ENCODE measurements at regions not wholly inside any gene's neighbourhood (a gene's known extent, or its start where the extent isn't known, plus 50 kb on each side); places are given as distances from the start of the nearest gene placed in this dataset.
"Not testable (repeated sequence)": the region's sequence is repeated elsewhere in the genome, so short reads cannot be mapped to it uniquely, and the experiment has no call there.

- DNase-seq (ENCODE audit: low read depth, low spot score) (no peak), FAIRE-seq (peak; percentile 20)
- Histone ChIP-seq H3K27ac (ENCODE audit: control insufficient read depth, insufficient read depth, low read length) (no peak overlapping the region), H4K20me1 (ENCODE audit: control insufficient read depth, extremely low read depth, insufficient read depth, low read length) (no peaks in the 10 kb centered on the region), H3K9me1 (ENCODE audit: control insufficient read depth, extremely low read depth, insufficient read depth, low read length) (no peaks in the 10 kb centered on the region), H2AFZ (ENCODE audit: control insufficient read depth, low read length) (no peak overlapping the region), H3K4me2 (ENCODE audit: control insufficient read depth, extremely low read depth, insufficient read depth, low read depth, low read length) (no peak overlapping the region), H3K9ac (ENCODE audit: control insufficient read depth, extremely low read depth, insufficient read depth, low read length) (no peak overlapping the region), H3K36me3 (ENCODE audit: control insufficient read depth in 2 of 2, extremely low read depth in 1 of 2, insufficient read depth in 2 of 2, low read length in 2 of 2) (no peaks in the 10 kb centered on the region), H3K79me2 (ENCODE audit: control insufficient read depth, insufficient read depth, low read length) (no peaks in the 10 kb centered on the region), H3K27me3 (ENCODE audit: control insufficient read depth, extremely low read depth, insufficient read depth, low read length) (no peaks in the 10 kb centered on the region), H3K4me1 (ENCODE audit: control insufficient read depth, extremely low read depth, insufficient read depth, low read length) (no peaks in the 10 kb centered on the region), H3K9me3 (ENCODE audit: control insufficient read depth, low read depth, low read length) (no peaks in the 10 kb centered on the region), H3K4me3 (ENCODE audit: control insufficient read depth in 2 of 3, extremely low read depth in 1 of 3, insufficient read depth in 2 of 3, low read depth in 1 of 3, low read length in 3 of 3) (no peak overlapping the region)
- TF ChIP-seq EZH2 (IDR thresholded peaks at IDR 0.05; ENCODE audit: low read length): no peak
- TF ChIP-seq, protein P1, sequence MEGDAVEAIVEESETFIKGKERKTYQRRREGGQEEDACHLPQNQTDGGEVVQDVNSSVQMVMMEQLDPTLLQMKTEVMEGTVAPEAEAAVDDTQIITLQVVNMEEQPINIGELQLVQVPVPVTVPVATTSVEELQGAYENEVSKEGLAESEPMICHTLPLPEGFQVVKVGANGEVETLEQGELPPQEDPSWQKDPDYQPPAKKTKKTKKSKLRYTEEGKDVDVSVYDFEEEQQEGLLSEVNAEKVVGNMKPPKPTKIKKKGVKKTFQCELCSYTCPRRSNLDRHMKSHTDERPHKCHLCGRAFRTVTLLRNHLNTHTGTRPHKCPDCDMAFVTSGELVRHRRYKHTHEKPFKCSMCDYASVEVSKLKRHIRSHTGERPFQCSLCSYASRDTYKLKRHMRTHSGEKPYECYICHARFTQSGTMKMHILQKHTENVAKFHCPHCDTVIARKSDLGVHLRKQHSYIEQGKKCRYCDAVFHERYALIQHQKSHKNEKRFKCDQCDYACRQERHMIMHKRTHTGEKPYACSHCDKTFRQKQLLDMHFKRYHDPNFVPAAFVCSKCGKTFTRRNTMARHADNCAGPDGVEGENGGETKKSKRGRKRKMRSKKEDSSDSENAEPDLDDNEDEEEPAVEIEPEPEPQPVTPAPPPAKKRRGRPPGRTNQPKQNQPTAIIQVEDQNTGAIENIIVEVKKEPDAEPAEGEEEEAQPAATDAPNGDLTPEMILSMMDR (optimal IDR thresholded peaks at IDR 0.05 in 1 of 3, IDR thresholded peaks at IDR 0.05 in 1 of 3, conservative IDR thresholded peaks at IDR 0.05 in 1 of 3; ENCODE audit: extremely low read depth in 1 of 3, insufficient read depth in 2 of 3, low read length in 3 of 3): no peak
- dilution Hi-C loops (cut with MboI; ENCODE audit: extremely low pct_ligation_motif_present, low sequenced_read_pairs): no loop called here
Observed at GRCh38 chrX:39492497-39493162, 605.1 kb downstream of the BCOR start.

DNA sequence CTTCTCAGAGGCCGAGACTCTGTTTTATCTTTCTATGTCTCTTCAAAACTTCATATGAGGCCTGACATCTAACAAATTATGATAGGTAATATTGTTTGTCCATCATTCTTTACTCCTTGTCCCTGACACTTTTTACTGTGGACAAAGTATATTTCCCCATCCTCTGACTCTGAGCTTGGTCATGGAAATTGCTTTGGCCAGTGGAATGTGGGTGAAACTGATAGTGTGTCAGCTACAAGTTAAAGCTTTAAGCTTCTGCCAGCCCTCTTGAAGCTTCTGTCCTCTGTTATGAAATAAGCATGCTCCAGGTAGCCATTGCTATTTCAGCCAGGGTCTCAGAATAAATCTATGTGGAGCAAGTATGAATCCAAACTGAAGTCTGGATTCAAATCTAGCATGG, 604.6 kb downstream of the BCOR start:
- H3K9ac ChIP-seq (ENCODE audit: control insufficient read depth, extremely low read depth, insufficient read depth, low read length): no peak overlapping the region
- H3K9me1 ChIP-seq (ENCODE audit: control insufficient read depth, extremely low read depth, insufficient read depth, low read length): no peaks in the 10 kb centered on the region
- DNase-seq (ENCODE audit: low read depth, low spot score) (no peak), FAIRE-seq (no peak)
- no peaks in the 10 kb centered on the region for H3K4me1 ChIP-seq (ENCODE audit: control insufficient read depth, extremely low read depth, insufficient read depth, low read length)
- TF ChIP-seq EZH2 (IDR thresholded peaks at IDR 0.05; ENCODE audit: low read length): no peak
- TF ChIP-seq, protein P1 (optimal IDR thresholded peaks at IDR 0.05 in 1 of 3, IDR thresholded peaks at IDR 0.05 in 1 of 3, conservative IDR thresholded peaks at IDR 0.05 in 1 of 3; ENCODE audit: extremely low read depth in 1 of 3, insufficient read depth in 2 of 3, low read length in 3 of 3): no peak
- H3K4me2 ChIP-seq (ENCODE audit: control insufficient read depth, extremely low read depth, insufficient read depth, low read depth, low read length): no peak overlapping the region
- H3K9me3 ChIP-seq (ENCODE audit: control insufficient read depth, low read depth, low read length): no peaks in the 10 kb centered on the region
- peaks cover 3% of the 10 kb centered on the region for H3K27me3 ChIP-seq (ENCODE audit: control insufficient read depth, extremely low read depth, insufficient read depth, low read length)
- H3K4me3 ChIP-seq (ENCODE audit: control insufficient read depth in 2 of 3, extremely low read depth in 1 of 3, insufficient read depth in 2 of 3, low read depth in 1 of 3, low read length in 3 of 3): no peak overlapping the region
- no peak overlapping the region for H2AFZ ChIP-seq (ENCODE audit: control insufficient read depth, low read length)
- H3K79me2 ChIP-seq (ENCODE audit: control insufficient read depth, insufficient read depth, low read length): no peaks in the 10 kb centered on the region
- no peak overlapping the region for H3K27ac ChIP-seq (ENCODE audit: control insufficient read depth, insufficient read depth, low read length)
- dilution Hi-C loops (cut with MboI; ENCODE audit: extremely low pct_ligation_motif_present, low sequenced_read_pairs): no loop called here
- no peaks in the 10 kb centered on the region for H3K36me3 ChIP-seq (ENCODE audit: control insufficient read depth in 2 of 2, extremely low read depth in 1 of 2, insufficient read depth in 2 of 2, low read length in 2 of 2)
- no peaks in the 10 kb centered on the region for H4K20me1 ChIP-seq (ENCODE audit: control insufficient read depth, extremely low read depth, insufficient read depth, low read length)

DNA sequence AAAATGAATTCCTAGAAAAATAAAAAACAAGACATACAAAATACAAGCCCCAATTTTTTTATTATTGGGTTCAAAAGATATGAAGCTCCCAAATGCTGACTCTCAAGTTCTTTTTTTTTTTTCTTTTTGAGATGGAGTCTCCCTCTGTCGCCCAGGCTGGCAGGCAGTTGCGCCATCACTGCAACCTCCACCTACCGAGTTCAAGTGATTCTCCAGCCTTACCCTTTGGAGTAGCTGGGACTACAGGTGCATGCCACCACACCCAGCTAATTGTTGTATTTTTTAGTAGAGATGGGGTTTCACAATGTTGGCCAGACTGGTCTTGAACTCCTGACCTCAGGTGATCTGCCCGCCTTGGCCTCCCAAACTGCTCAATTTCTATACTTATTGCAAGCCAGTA, 600.6 kb downstream of the BCOR start:
- dilution Hi-C loops (cut with MboI; ENCODE audit: extremely low pct_ligation_motif_present, low sequenced_read_pairs); H3K27ac ChIP-seq (ENCODE audit: control insufficient read depth, insufficient read depth, low read length); H4K20me1 ChIP-seq (ENCODE audit: control insufficient read depth, extremely low read depth, insufficient read depth, low read length); H3K9ac ChIP-seq (ENCODE audit: control insufficient read depth, extremely low read depth, insufficient read depth, low read length); H2AFZ ChIP-seq (ENCODE audit: control insufficient read depth, low read length); H3K36me3 ChIP-seq (ENCODE audit: control insufficient read depth in 2 of 2, extremely low read depth in 1 of 2, insufficient read depth in 2 of 2, low read length in 2 of 2); H3K27me3 ChIP-seq (ENCODE audit: control insufficient read depth, extremely low read depth, insufficient read depth, low read length); H3K9me1 ChIP-seq (ENCODE audit: control insufficient read depth, extremely low read depth, insufficient read depth, low read length); H3K79me2 ChIP-seq (ENCODE audit: control insufficient read depth, insufficient read depth, low read length); H3K4me2 ChIP-seq (ENCODE audit: control insufficient read depth, extremely low read depth, insufficient read depth, low read depth, low read length); H3K4me1 ChIP-seq (ENCODE audit: control insufficient read depth, extremely low read depth, insufficient read depth, low read length); DNase-seq (ENCODE audit: low read depth, low spot score); H3K9me3 ChIP-seq (ENCODE audit: control insufficient read depth, low read depth, low read length); FAIRE-seq; H3K4me3 ChIP-seq (ENCODE audit: control insufficient read depth in 2 of 3, extremely low read depth in 1 of 3, insufficient read depth in 2 of 3, low read depth in 1 of 3, low read length in 3 of 3): not testable (repeated sequence)

All from keratinocyte (primary cell).